ENCODE measurements at regions not wholly inside any gene's neighbourhood (a gene's known extent, or its start where the extent isn't known, plus 50 kb on each side); places are given as distances from the start of the nearest gene placed in this dataset.

GRCh38 chr2:187768995-187769394 lies 214.8 kb upstream of the TFPI start:
- Histone ChIP-seq H3K56ac (ENCODE audit: extremely low read depth, insufficient read depth, low read length) (no peak overlapping the region), H2BK20ac (ENCODE audit: low read depth, low read length) (no peak overlapping the region), H3K4me2 (ENCODE audit: low read depth, low read length) (no peak overlapping the region), H3K79me1 (ENCODE audit: low read depth in 1 of 2, low read length in 2 of 2) (no peaks in the 10 kb centered on the region), H3K14ac (replicated peaks; ENCODE audit: low read depth, low read length) (no peak overlapping the region), H2BK120ac (ENCODE audit: low read depth, low read length) (no peak overlapping the region), H3K36me3 (ENCODE audit: control insufficient read depth, insufficient read depth, low read length) (no peaks in the 10 kb centered on the region), H3K9me1 (ENCODE audit: insufficient read depth, low read length) (no peaks in the 10 kb centered on the region), H3K9ac (ENCODE audit: low read depth, low read length) (no peak overlapping the region), H2BK5ac (ENCODE audit: low read depth, low read length, poor library complexity, severe bottlenecking) (no peak overlapping the region), H4K91ac (ENCODE audit: insufficient read depth, low read depth, low read length) (no peak overlapping the region), H2BK15ac (ENCODE audit: low read depth, low read length) (no peak overlapping the region), H4K20me1 (ENCODE audit: insufficient read depth, low read length) (no peaks in the 10 kb centered on the region), H3K4ac (ENCODE audit: low read depth, low read length) (no peak overlapping the region), H3K23ac (ENCODE audit: low read depth, low read length) (no peak overlapping the region), H4K5ac (ENCODE audit: low read depth, low read length) (no peak overlapping the region), H4K8ac (ENCODE audit: low read depth in 2 of 2, low read length in 2 of 2) (no peak overlapping the region), H3K27ac (ENCODE audit: insufficient read depth, low read length) (no peak overlapping the region), H3K18ac (ENCODE audit: low read depth, low read length) (no peak overlapping the region), H2AK5ac (ENCODE audit: low read depth, low read length) (no peak overlapping the region), H3K4me3 (ENCODE audit: insufficient read depth, low read depth, low read length) (no peak overlapping the region), H2AK9ac (replicated peaks; ENCODE audit: low read depth, low read length, poor library complexity) (no peak overlapping the region), H3K4me1 (ENCODE audit: control insufficient read depth, insufficient read depth, low read length) (no peaks in the 10 kb centered on the region), H3K27me3 (ENCODE audit: control insufficient read depth, insufficient read depth, low read length) (no peaks in the 10 kb centered on the region), H2AFZ (replicated peaks; ENCODE audit: low read length, poor library complexity) (no peak overlapping the region), H3K9me3 (ENCODE audit: control insufficient read depth, insufficient read depth, low read length) (no peaks in the 10 kb centered on the region)
- no peak for ATAC-seq (ENCODE audit: low read depth)
- intact Hi-C loops (cut with micrococcal nuclease), result no loop called here
- TF ChIP-seq MAZ (IDR thresholded peaks at IDR 0.05; ENCODE audit: borderline replicate concordance, low read depth, low read length) (no peak), CTCF (conservative IDR thresholded peaks at IDR 0.05; ENCODE audit: low read depth, low read length) (no peak), POLR2A (IDR thresholded peaks at IDR 0.05; ENCODE audit: low read depth, low read length) (no peak), ELK1 (IDR thresholded peaks at IDR 0.05; ENCODE audit: borderline replicate concordance, low read depth, low read length) (no peak), MXI1 (IDR thresholded peaks at IDR 0.05; ENCODE audit: borderline replicate concordance, low read depth, low read length) (no peak), RFX5 (IDR thresholded peaks at IDR 0.05; ENCODE audit: low read depth, low read length) (no peak), MAFK (IDR thresholded peaks at IDR 0.05; ENCODE audit: low read depth, low read length) (no peak), NFE2L2 (IDR thresholded peaks at IDR 0.05; ENCODE audit: low read depth, low read length) (no peak), RAD21 (IDR thresholded peaks at IDR 0.05; ENCODE audit: low read length) (no peak), CEBPB (IDR thresholded peaks at IDR 0.05; ENCODE audit: low read depth, low read length) (no peak), CHD1 (IDR thresholded peaks at IDR 0.05; ENCODE audit: low read depth, low read length) (no peak), USF2 (IDR thresholded peaks at IDR 0.05; ENCODE audit: low read depth, low read length) (no peak), RCOR1 (IDR thresholded peaks at IDR 0.05; ENCODE audit: insufficient replicate concordance, low read length) (no peak)
- WGBS, 2 experiments (ENCODE audit: extremely low coverage in 2 of 2, insufficient read length in 1 of 2), result no CpG with 5 or more reads among the region's 4 CpGs
- in situ Hi-C loops (cut with MboI; ENCODE audit: low sequenced_read_pairs), result no loop called here
- ChIA-PET POLR2A (ENCODE audit: unreplicated experiment) (interaction anchor here (0.6 kb wide), 1 partner anchor 63 kb away, joined by 13 read pairs; no protein-coding TSS in a partner anchor), CTCF (no interaction called here)
- dilution Hi-C loops (cut with HindIII; ENCODE audit: low sequenced_read_pairs, unreplicated experiment), result no loop called here
- DNase-seq, result no peak
- no TSS peak for BruUV-seq (replicated peaks)
